HFFc6 (cell line): ENCODE measurements at regions not wholly inside any gene's neighbourhood (a gene's known extent, or its start where the extent isn't known, plus 50 kb on each side); places are given as distances from the start of the nearest gene placed in this dataset.

Experiments
- DNase-seq: peaks from one replicate; pipeline ENCODE4 v3.0.0-alpha.2; 2018
- H3K27ac Mint-ChIP-seq: 2 replicates; pipeline ENCODE4 v1.8.0; 2020; ENCODE audit warnings: mild to moderate bottlenecking, mixed read lengths
- H3K27me3 Mint-ChIP-seq: 2 replicates; pipeline ENCODE4 v1.8.0; 2021; ENCODE audit warnings: mild to moderate bottlenecking, moderate library complexity, mixed read lengths; ENCODE audit not compliant: insufficient read depth
- H3K36me3 Mint-ChIP-seq: 2 replicates; pipeline ENCODE4 v1.8.0; 2021; ENCODE audit warnings: low read depth, mixed read lengths
- H3K4me1 Mint-ChIP-seq: 2 replicates; pipeline ENCODE4 v1.8.0; 2020; ENCODE audit warnings: low read depth, mixed read lengths
- H3K4me3 Mint-ChIP-seq: 2 replicates; pipeline ENCODE4 v1.8.0; 2020; ENCODE audit warnings: mild to moderate bottlenecking, moderate library complexity, mixed read lengths
- H3K9me3 Mint-ChIP-seq: 2 replicates; pipeline ENCODE4 v1.8.0; 2020; ENCODE audit warnings: mild to moderate bottlenecking, mixed read lengths
- CTCF ChIP-seq: fragments of 200-600 bp; sonication (generic); IDR thresholded peaks from 2 replicates; pipeline ENCODE4 v1.5.0; 2021; ENCODE audit warnings: antibody characterized with exemption, mild to moderate bottlenecking

DNA sequence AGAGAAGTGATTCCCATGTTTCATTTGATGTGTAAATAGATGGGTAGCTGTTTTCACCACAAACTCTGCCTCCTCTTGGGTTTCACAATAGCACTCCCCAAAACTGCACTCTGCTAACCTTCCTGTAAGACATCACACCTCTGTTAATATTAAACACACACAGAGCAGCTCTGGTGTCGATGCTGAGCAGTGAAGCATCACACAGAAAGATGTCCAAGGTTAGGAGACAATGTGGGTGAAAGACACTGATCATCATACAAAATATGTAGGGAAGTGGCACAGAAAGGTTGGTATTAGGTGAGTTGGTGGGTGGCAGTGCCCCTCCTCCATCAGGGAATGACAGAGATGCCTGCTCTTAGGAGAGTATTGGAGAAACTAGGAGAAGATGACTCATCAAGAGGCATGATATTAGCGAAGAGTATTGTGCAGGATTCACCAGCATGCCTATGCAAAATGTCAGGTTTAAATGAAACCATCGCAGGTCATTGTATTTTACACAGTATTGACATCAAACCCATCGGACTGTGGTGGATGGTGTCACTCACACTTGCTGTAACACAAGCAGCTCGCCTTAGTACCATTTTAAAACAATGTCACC lies 199.7 kb downstream of the TBXT start:
- TF ChIP-seq CTCF = no peak
- Mint-ChIP-seq H3K9me3 (peaks cover 43% of the 10 kb centered on the region), H3K4me1 (no peaks in the 10 kb centered on the region), H3K27me3 (no peaks in the 10 kb centered on the region; the same call in none of the 2 replicates), H3K36me3 (no peaks in the 10 kb centered on the region), H3K27ac (no peak overlapping the region), H3K4me3 (no peak overlapping the region)
- DNase-seq = no peak

- no peak for TF ChIP-seq CTCF
- no peak for DNase-seq
- Mint-ChIP-seq H3K4me1 (no peaks in the 10 kb centered on the region), H3K27ac (no peak overlapping the region), H3K9me3 (peaks cover 54% of the 10 kb centered on the region), H3K27me3 (no peaks in the 10 kb centered on the region; the same call in 1 of the 2 replicates), H3K4me3 (no peak overlapping the region), H3K36me3 (no peaks in the 10 kb centered on the region; the same call in 1 of the 2 replicates)
Observed at GRCh38 chr6:165963750-165964149, 203.9 kb downstream of the TBXT start.

- no peaks in the 10 kb centered on the region; the same call in 1 of the 2 replicates for H3K36me3 Mint-ChIP-seq
- H3K9me3 Mint-ChIP-seq = peaks cover 63% of the 10 kb centered on the region
- no peaks in the 10 kb centered on the region for H3K4me1 Mint-ChIP-seq
- TF ChIP-seq CTCF = no peak
- no peaks in the 10 kb centered on the region; the same call in 1 of the 2 replicates for H3K27me3 Mint-ChIP-seq
- DNase-seq = no peak
- H3K4me3 Mint-ChIP-seq = no peak overlapping the region
- H3K27ac Mint-ChIP-seq = no peak overlapping the region
Observed at GRCh38 chr6:165962366-165962765, 205.3 kb downstream of the TBXT start.

DNA sequence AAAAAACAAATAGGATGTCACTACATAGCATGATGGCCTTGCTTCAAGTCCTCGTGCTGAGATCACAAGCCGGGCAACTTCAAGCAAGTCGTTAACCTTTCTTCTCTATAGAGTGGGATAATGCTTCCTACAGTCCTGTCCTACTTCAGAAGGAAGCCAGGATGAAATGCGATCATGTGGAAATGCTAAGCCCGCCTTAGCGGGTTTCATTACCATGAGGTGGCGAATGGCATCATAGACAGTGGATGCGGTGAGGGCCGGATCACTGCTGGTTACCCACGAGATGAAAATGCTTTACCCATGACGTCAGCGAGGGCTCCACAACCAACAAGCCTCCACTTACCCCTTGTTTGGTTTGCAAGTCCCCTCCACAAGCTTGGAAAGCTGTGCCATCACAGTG lies 206.4 kb downstream of the TBXT start:
- H3K27me3 Mint-ChIP-seq = no peaks in the 10 kb centered on the region; the same call in 1 of the 2 replicates
- H3K36me3 Mint-ChIP-seq = no peaks in the 10 kb centered on the region; the same call in 1 of the 2 replicates
- H3K4me3 Mint-ChIP-seq = no peak overlapping the region
- H3K9me3 Mint-ChIP-seq = peaks cover 68% of the 10 kb centered on the region
- H3K27ac Mint-ChIP-seq = no peak overlapping the region
- no peaks in the 10 kb centered on the region for H3K4me1 Mint-ChIP-seq
- no peak for TF ChIP-seq CTCF
- DNase-seq = no peak

DNA sequence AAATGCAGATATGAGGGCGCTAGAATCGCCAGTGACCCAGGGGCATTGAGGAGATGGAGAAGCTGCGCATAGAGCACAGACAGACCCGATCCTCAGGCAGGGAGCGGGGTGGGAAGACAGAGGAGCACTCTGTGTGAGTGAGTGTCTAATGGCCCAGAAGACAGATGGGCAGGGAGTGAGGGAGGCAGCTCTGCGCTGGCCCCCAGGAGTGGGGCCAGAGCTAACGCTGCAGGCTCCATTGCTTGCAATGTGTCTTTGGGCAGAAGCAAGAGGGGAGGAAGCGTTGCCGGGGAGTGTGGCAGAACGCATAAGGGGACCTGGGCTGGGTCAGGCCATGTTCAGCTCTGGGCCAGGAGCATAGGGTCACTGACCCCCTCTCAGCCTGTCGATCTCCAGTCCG lies 207.0 kb downstream of the TBXT start:
- DNase-seq = no peak
- no peak for TF ChIP-seq CTCF
- H3K9me3 Mint-ChIP-seq = peaks cover 68% of the 10 kb centered on the region
- H3K27me3 Mint-ChIP-seq = no peaks in the 10 kb centered on the region; the same call in 1 of the 2 replicates
- H3K36me3 Mint-ChIP-seq = no peaks in the 10 kb centered on the region; the same call in 1 of the 2 replicates
- no peaks in the 10 kb centered on the region for H3K4me1 Mint-ChIP-seq
- no peak overlapping the region for H3K27ac Mint-ChIP-seq
- H3K4me3 Mint-ChIP-seq = no peak overlapping the region
